ENCODE measurements at regions not wholly inside any gene's neighbourhood (a gene's known extent, or its start where the extent isn't known, plus 50 kb on each side); places are given as distances from the start of the nearest gene placed in this dataset.

- Mint-ChIP-seq H3K27ac (ENCODE audit: unreplicated experiment) (no peak overlapping the region), H3K27me3 (ENCODE audit: low read depth) (peaks cover 7% of the 10 kb centered on the region), H3K9me3 (ENCODE audit: low read depth) (no peaks in the 10 kb centered on the region), H3K4me3 (ENCODE audit: unreplicated experiment) (no peak overlapping the region), H3K4me1 (ENCODE audit: low read depth) (no peaks in the 10 kb centered on the region), H3K36me3 (ENCODE audit: low read depth) (no peaks in the 10 kb centered on the region)
- no peak for DNase-seq (ENCODE audit: low spot score)
- TF ChIP-seq CTCF (IDR thresholded peaks at IDR 0.05), result no peak
These were observed 173.5 kb downstream of the LMBRD1 start for GRCh38 chr6:69623357-69623756.

DNA sequence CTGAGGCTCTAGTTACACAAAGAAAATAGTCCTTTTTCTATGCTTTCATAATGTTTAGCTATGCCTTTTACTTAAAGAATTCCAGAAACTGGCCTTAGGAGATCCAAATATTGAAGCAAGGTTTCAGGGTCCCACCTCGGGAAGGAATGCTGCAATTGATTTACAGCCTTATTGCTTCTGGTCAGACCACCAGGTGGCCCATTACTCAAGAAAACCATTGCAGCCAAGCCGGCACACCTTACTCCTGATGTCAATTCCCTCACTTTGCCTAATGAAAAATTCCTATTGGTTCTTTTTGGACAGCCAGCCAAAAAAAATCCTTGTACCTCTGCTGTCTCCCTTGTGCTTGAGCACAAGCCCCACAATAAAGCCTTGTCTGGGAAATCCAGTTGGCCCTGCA is 173.9 kb downstream of the LMBRD1 start:
- H3K27ac Mint-ChIP-seq (ENCODE audit: unreplicated experiment), result no peak overlapping the region
- TF ChIP-seq CTCF (IDR thresholded peaks at IDR 0.05), result no peak
- no peaks in the 10 kb centered on the region for H3K36me3 Mint-ChIP-seq (ENCODE audit: low read depth)
- DNase-seq (ENCODE audit: low spot score), result no peak
- H3K4me3 Mint-ChIP-seq (ENCODE audit: unreplicated experiment), result no peak overlapping the region
- H3K4me1 Mint-ChIP-seq (ENCODE audit: low read depth), result no peaks in the 10 kb centered on the region
- no peaks in the 10 kb centered on the region for H3K9me3 Mint-ChIP-seq (ENCODE audit: low read depth)
- peaks cover 7% of the 10 kb centered on the region for H3K27me3 Mint-ChIP-seq (ENCODE audit: low read depth)

DNA sequence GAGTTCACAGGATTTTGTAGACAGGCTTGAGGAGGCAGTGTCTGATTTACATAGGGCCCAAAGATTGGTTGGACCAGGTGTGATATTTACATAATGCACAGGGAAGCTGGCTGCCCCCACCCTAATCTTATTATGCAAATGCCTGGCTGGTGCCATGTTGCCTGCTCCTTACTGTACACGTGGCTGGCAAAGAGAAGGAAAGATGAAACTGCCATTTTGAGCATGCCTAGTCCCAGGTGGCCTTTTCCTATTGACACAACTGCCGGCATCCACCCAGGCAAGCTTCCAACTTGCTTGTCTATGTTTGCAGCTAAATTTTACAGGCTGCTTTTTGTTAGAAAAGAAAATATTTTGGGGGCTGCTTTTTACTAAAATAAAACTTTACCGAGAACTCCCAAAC is 174.6 kb downstream of the LMBRD1 start:
- Mint-ChIP-seq H3K4me1 (ENCODE audit: low read depth) (no peaks in the 10 kb centered on the region), H3K36me3 (ENCODE audit: low read depth) (no peaks in the 10 kb centered on the region), H3K9me3 (ENCODE audit: low read depth) (no peaks in the 10 kb centered on the region), H3K27me3 (ENCODE audit: low read depth) (peaks cover 7% of the 10 kb centered on the region), H3K4me3 (ENCODE audit: unreplicated experiment) (no peak overlapping the region), H3K27ac (ENCODE audit: unreplicated experiment) (no peak overlapping the region)
- no peak for DNase-seq (ENCODE audit: low spot score)
- TF ChIP-seq CTCF (IDR thresholded peaks at IDR 0.05), result no peak

DNA sequence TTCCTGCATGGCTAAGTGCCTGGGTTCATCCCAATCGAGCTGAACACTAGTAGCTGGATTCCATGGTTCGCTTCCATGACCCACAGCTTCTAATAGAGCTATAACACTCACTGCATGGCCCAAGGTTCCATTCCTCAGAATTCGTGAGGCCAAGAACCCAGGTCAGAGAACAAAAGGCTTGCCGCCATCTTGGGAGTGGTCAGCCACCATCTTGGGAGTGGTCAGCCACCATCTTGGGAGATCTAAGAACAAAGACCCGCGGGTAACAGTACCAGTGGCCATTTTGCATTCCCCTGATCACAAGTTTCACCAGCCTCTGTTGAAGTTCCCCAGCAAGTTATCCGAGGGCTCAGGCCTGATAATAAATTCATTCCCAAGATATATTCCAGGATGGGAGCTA is 179.6 kb downstream of the LMBRD1 start:
- Mint-ChIP-seq H3K27ac (ENCODE audit: unreplicated experiment) (no peak overlapping the region), H3K27me3 (ENCODE audit: low read depth) (no peaks in the 10 kb centered on the region), H3K4me1 (ENCODE audit: low read depth) (no peaks in the 10 kb centered on the region), H3K36me3 (ENCODE audit: low read depth) (peaks cover 2% of the 10 kb centered on the region), H3K4me3 (ENCODE audit: unreplicated experiment) (no peak overlapping the region), H3K9me3 (ENCODE audit: low read depth) (peaks cover 4% of the 10 kb centered on the region)
- DNase-seq (ENCODE audit: low spot score), result no peak
- no peak for TF ChIP-seq CTCF (IDR thresholded peaks at IDR 0.05)

DNA sequence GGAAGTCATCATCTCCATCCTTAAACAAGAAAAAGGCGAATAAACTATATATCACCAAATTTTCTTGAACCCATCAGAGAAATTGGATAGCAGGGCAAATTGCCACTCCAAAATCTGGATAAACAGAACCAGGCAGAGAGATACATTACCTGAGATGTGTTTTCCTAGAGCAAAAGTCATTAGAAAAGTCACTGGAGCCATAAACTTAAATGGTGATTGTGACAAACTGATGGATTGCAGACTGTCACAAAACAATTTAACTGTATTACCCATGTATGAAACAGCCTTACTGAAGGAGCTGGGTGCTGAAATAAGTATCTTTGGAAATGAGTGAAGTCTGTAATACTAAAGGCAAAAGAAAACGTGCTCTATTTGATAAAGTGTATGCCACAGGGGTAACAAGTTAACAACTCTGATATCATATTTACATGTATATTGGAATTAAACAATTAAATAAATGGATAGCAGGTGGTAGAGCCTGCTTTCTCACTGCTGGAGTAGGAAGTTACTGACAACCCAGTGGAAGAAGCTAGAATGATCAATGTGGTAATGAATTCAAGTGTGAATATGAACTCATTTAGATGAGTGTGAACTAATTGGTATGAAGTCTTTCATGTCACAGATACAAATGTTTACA is 186.9 kb downstream of the LMBRD1 start:
- TF ChIP-seq CTCF (IDR thresholded peaks at IDR 0.05), result no peak
- peaks cover 2% of the 10 kb centered on the region for H3K36me3 Mint-ChIP-seq (ENCODE audit: low read depth)
- H3K9me3 Mint-ChIP-seq (ENCODE audit: low read depth), result peaks cover 10% of the 10 kb centered on the region
- H3K27me3 Mint-ChIP-seq (ENCODE audit: low read depth), result peaks cover 3% of the 10 kb centered on the region
- H3K4me3 Mint-ChIP-seq (ENCODE audit: unreplicated experiment), result no peak overlapping the region
- DNase-seq (ENCODE audit: low spot score), result no peak
- no peak overlapping the region for H3K27ac Mint-ChIP-seq (ENCODE audit: unreplicated experiment)
- no peaks in the 10 kb centered on the region for H3K4me1 Mint-ChIP-seq (ENCODE audit: low read depth)
